ENCODE measurements at regions not wholly inside any gene's neighbourhood (a gene's known extent, or its start where the extent isn't known, plus 50 kb on each side); places are given as distances from the start of the nearest gene placed in this dataset.

- TF ChIP-seq EZH2 (IDR thresholded peaks at IDR 0.05; ENCODE audit: insufficient read depth, poor library complexity, severe bottlenecking) (no peak), EZH2phosphoT487 (IDR thresholded peaks at IDR 0.05; ENCODE audit: insufficient read depth, low read depth) (no peak)
Measured at GRCh38 chr20:52614051-52614863, 357.9 kb upstream of the TSHZ2 start.
